Kidney epithelial cell (primary cell): ENCODE measurements at regions not wholly inside any gene's neighbourhood (a gene's known extent, or its start where the extent isn't known, plus 50 kb on each side); places are given as distances from the start of the nearest gene placed in this dataset.

Experiments used
- DNase-seq: peaks from one replicate; pipeline ENCODE4 v3.0.0-alpha.2; 2010; ENCODE audit warnings: low read depth
- H3K27me3 ChIP-seq: 2 replicates; pipeline ENCODE4 v1.6.0; 2011; ENCODE audit warnings: low read length; ENCODE audit not compliant: control insufficient read depth, insufficient read depth
- H3K36me3 ChIP-seq: 2 replicates; pipeline ENCODE4 v1.5.1; 2011; ENCODE audit warnings: low read length; ENCODE audit not compliant: control insufficient read depth, insufficient read depth
- H3K4me3 ChIP-seq: 2 replicates; pipeline ENCODE4 v1.5.1; 2011; ENCODE audit warnings: low read depth, mild to moderate bottlenecking, control low read depth, low read length
- CTCF ChIP-seq: IDR thresholded peaks from 2 replicates; pipeline ENCODE4 v1.5.1; 2011; ENCODE audit warnings: mild to moderate bottlenecking, moderate library complexity, low read length, control low read depth, inconsistent platforms; ENCODE audit not compliant: insufficient read depth, poor library complexity, severe bottlenecking

- DNase-seq, result no peak
- Histone ChIP-seq H3K36me3 (no peaks in the 10 kb centered on the region), H3K4me3 (no peak overlapping the region), H3K27me3 (no peaks in the 10 kb centered on the region)
- no peak for TF ChIP-seq CTCF
Observed at GRCh38 chr20:24772667-24773066, 176.4 kb upstream of the CST7 start.

GRCh38 chr20:24773168-24773567 is 175.9 kb upstream of the CST7 start:
- no peak for DNase-seq
- no peak for TF ChIP-seq CTCF

GRCh38 chr20:24773751-24774201 is 175.3 kb upstream of the CST7 start:
- Histone ChIP-seq H3K4me3 (no peak overlapping the region), H3K36me3 (no peaks in the 10 kb centered on the region), H3K27me3 (no peaks in the 10 kb centered on the region)
- no peak for TF ChIP-seq CTCF
- DNase-seq, result peak; percentile 90

More at GRCh38 chr20:24773168-24773567, 175.9 kb upstream of the CST7 start:
- H3K4me3 ChIP-seq, result no peak overlapping the region
- H3K36me3 ChIP-seq, result no peaks in the 10 kb centered on the region
- no peaks in the 10 kb centered on the region for H3K27me3 ChIP-seq

- Histone ChIP-seq H3K4me3 (no peak overlapping the region), H3K36me3 (no peaks in the 10 kb centered on the region), H3K27me3 (no peaks in the 10 kb centered on the region)
- DNase-seq, result no peak
- no peak for TF ChIP-seq CTCF
Observed at GRCh38 chr20:24775966-24776365, 173.1 kb upstream of the CST7 start.

GRCh38 chr20:24776755-24777271 is 172.3 kb upstream of the CST7 start:
- Histone ChIP-seq H3K27me3 (no peaks in the 10 kb centered on the region), H3K4me3 (no peak overlapping the region), H3K36me3 (no peaks in the 10 kb centered on the region)
- TF ChIP-seq CTCF, result no peak
- DNase-seq, result no peak

GRCh38 chr20:24777746-24778145 is 171.3 kb upstream of the CST7 start:
- Histone ChIP-seq H3K36me3 (no peaks in the 10 kb centered on the region), H3K27me3 (no peaks in the 10 kb centered on the region), H3K4me3 (no peak overlapping the region)
- no peak for TF ChIP-seq CTCF
- DNase-seq, result no peak
